ENCODE measurements at regions not wholly inside any gene's neighbourhood (a gene's known extent, or its start where the extent isn't known, plus 50 kb on each side); places are given as distances from the start of the nearest gene placed in this dataset.
A peak's percentile ranks its signal among the peaks of the same experiment; 100 is the strongest.
"Not testable (repeated sequence)": the region's sequence is repeated elsewhere in the genome, so short reads cannot be mapped to it uniquely, and the experiment has no call there.

DNA sequence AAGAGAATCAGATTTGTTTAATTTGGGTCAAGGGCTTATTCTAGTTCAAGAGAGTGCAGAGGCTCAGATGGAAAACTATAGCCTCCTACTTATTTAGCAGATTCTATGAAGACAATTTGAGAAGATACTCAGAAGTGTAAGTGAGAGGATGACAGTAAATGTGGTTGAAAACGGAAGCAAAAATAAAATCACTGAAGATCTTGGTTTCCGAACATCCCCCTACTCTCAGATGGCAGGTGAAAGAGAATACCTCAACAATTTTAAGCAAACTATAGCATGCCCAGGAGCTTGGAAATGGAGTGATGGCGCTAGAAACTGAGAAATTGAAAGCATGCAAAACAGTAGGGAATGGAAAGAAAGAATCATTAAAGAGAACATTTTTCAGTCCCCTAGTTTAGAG lies 705.5 kb upstream of the CDH8 start:
- no peaks in the 10 kb centered on the region for H3K4me1 ChIP-seq
- intact Hi-C loops (cut with DNase I; ENCODE audit: low total_unique reads) = no loop called here
- H3K27me3 ChIP-seq = no peaks in the 10 kb centered on the region
- H3K36me3 ChIP-seq (ENCODE audit: low read depth, missing control alignments) = no peaks in the 10 kb centered on the region
- no peak overlapping the region for H3K27ac ChIP-seq
- no peaks in the 10 kb centered on the region for H3K9me3 ChIP-seq
- no peak for DNase-seq
- H3K4me3 ChIP-seq = no peak overlapping the region
- TF ChIP-seq, protein P1, sequence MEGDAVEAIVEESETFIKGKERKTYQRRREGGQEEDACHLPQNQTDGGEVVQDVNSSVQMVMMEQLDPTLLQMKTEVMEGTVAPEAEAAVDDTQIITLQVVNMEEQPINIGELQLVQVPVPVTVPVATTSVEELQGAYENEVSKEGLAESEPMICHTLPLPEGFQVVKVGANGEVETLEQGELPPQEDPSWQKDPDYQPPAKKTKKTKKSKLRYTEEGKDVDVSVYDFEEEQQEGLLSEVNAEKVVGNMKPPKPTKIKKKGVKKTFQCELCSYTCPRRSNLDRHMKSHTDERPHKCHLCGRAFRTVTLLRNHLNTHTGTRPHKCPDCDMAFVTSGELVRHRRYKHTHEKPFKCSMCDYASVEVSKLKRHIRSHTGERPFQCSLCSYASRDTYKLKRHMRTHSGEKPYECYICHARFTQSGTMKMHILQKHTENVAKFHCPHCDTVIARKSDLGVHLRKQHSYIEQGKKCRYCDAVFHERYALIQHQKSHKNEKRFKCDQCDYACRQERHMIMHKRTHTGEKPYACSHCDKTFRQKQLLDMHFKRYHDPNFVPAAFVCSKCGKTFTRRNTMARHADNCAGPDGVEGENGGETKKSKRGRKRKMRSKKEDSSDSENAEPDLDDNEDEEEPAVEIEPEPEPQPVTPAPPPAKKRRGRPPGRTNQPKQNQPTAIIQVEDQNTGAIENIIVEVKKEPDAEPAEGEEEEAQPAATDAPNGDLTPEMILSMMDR (IDR thresholded peaks at IDR 0.05) = no peak
- TF ChIP-seq POLR2A (IDR thresholded peaks at IDR 0.05) = no peak
- WGBS, 2 donors = 60 to 92% methylated on average over 3 of the region's 3 CpGs

DNA sequence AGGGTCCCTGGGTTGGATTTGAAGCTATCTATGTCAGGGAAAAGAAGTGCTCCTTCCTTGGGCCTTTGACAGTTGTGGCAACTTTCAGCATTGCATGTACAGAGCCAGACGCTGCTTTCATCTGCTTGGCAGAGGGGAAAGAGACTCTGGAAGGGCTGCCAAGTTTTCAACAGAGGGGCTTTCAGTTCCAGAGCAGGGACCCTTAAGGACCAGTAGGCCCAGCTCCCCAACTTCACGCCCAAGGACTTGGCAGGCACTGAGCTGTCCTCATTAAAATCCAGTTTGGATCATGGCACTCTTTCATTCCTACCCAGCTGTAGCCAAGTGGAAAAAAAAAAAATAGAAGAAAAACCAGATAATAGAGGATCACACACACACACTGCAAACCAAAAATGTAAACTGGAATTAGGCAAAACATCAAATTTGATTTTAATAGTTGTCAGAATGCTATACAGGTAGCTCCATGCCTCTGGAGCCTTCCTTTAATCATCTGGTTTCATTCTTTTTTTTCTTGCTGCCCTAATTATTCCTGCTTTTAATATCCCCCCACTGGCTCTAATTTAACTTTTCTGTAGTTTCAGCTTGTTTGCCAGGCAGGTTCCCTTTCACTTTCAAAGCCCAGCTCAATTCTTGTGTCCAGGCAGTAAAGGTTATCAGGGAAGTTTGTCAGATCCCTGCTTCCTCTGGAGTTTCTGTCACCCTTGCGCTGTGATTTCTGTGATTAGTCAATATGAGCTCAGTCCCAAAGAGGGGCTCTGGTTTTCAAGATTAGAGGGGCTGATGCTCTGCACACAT lies 702.6 kb upstream of the CDH8 start:
- intact Hi-C loops (cut with DNase I; ENCODE audit: low total_unique reads) = no loop called here
- Histone ChIP-seq H3K27ac (no peak overlapping the region), H3K9me3 (no peaks in the 10 kb centered on the region), H3K27me3 (no peaks in the 10 kb centered on the region), H3K4me1 (no peaks in the 10 kb centered on the region), H3K4me3 (no peak overlapping the region), H3K36me3 (ENCODE audit: low read depth, missing control alignments) (no peaks in the 10 kb centered on the region)
- TF ChIP-seq POLR2A (IDR thresholded peaks at IDR 0.05) = no peak
- TF ChIP-seq, protein P1 (IDR thresholded peaks at IDR 0.05) = no peak
- DNase-seq = no peak
- 39 to 52% methylated on average over 3 of the region's 3 CpGs for WGBS, 2 donors

GRCh38 chr16:62732092-62732491 lies 695.9 kb upstream of the CDH8 start:
- intact Hi-C loops (cut with DNase I; ENCODE audit: low total_unique reads) = no loop called here
- DNase-seq = no peak
- Histone ChIP-seq H3K36me3 (ENCODE audit: low read depth, missing control alignments) (no peaks in the 10 kb centered on the region), H3K4me1 (no peaks in the 10 kb centered on the region), H3K4me3 (no peak overlapping the region), H3K27ac (no peak overlapping the region), H3K9me3 (no peaks in the 10 kb centered on the region), H3K27me3 (no peaks in the 10 kb centered on the region)
- TF ChIP-seq, protein P1 (IDR thresholded peaks at IDR 0.05) = no peak
- TF ChIP-seq POLR2A (IDR thresholded peaks at IDR 0.05) = no peak

GRCh38 chr16:62724670-62725269 lies 688.5 kb upstream of the CDH8 start:
- intact Hi-C loops (cut with DNase I; ENCODE audit: low total_unique reads); H3K27ac ChIP-seq; H3K27me3 ChIP-seq; H3K9me3 ChIP-seq; H3K36me3 ChIP-seq (ENCODE audit: low read depth, missing control alignments); H3K4me1 ChIP-seq; DNase-seq: not testable (repeated sequence)
- 52 to 83% methylated on average over 25 to 41 of the region's 48 CpGs for WGBS, 2 donors
- H3K4me3 ChIP-seq = peak overlapping the region; percentile 40 to 55

GRCh38 chr16:62720651-62721050 lies 684.4 kb upstream of the CDH8 start:
- Histone ChIP-seq H3K9me3 (no peaks in the 10 kb centered on the region), H3K4me3 (no peak overlapping the region), H3K4me1 (peaks cover 7% of the 10 kb centered on the region), H3K27me3 (no peaks in the 10 kb centered on the region), H3K27ac (no peak overlapping the region), H3K36me3 (ENCODE audit: low read depth, missing control alignments) (no peaks in the 10 kb centered on the region)
- intact Hi-C loops (cut with DNase I; ENCODE audit: low total_unique reads) = no loop called here
- WGBS, 2 donors = 71 to 74% methylated on average over 5 of the region's 5 CpGs
- no peak for DNase-seq
- TF ChIP-seq POLR2A (IDR thresholded peaks at IDR 0.05) = no peak

DNA sequence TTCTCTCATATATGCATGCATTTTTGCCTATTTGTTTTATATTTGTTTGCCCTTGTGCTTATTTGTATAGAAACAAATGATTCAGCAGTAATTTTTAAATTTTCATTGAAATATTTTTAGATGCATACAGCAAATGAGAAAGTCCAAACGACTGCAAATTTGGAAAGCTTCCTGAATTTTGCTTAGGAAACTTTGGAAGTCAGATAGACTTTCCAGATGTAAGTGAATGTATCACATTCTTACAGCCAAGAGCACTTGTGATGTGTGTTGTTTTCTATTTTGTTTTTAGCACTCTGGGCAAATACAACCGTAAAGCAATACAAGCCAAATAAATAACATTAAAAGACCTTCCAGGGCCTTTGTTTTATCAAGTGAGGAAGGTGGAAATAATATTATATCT lies 680.8 kb upstream of the CDH8 start:
- DNase-seq = no peak
- no peaks in the 10 kb centered on the region for H3K9me3 ChIP-seq
- WGBS, 2 donors = 73 to 92% methylated on average over 2 of the region's 2 CpGs
- TF ChIP-seq, protein P1 (IDR thresholded peaks at IDR 0.05) = no peak
- H3K27me3 ChIP-seq = no peaks in the 10 kb centered on the region
- H3K36me3 ChIP-seq (ENCODE audit: low read depth, missing control alignments) = no peaks in the 10 kb centered on the region
- intact Hi-C loops (cut with DNase I; ENCODE audit: low total_unique reads) = no loop called here
- H3K4me3 ChIP-seq = no peak overlapping the region
- H3K27ac ChIP-seq = no peak overlapping the region
- H3K4me1 ChIP-seq = peaks cover 4% of the 10 kb centered on the region

Data from testis (tissue), 2 donors.